ENCODE measurements at regions not wholly inside any gene's neighbourhood (a gene's known extent, or its start where the extent isn't known, plus 50 kb on each side); places are given as distances from the start of the nearest gene placed in this dataset.

GRCh38 chr2:219824996-219825395 is 197.6 kb downstream of the SLC4A3 start:
- H3K79me2 ChIP-seq: no peaks in the 10 kb centered on the region
- TF ChIP-seq EZH2 (IDR thresholded peaks at IDR 0.05; ENCODE audit: borderline replicate concordance) (no peak), CTCF (IDR thresholded peaks at IDR 0.05; ENCODE audit: poor library complexity) (no peak), EZH2phosphoT487 (IDR thresholded peaks at IDR 0.05; ENCODE audit: low read depth, severe bottlenecking, unreplicated experiment) (no peak)
- H3K27me3 ChIP-seq: no peaks in the 10 kb centered on the region
- no peak overlapping the region for H3K4me2 ChIP-seq
- no peak overlapping the region for H3K4me3 ChIP-seq
- H4K20me1 ChIP-seq (ENCODE audit: insufficient read depth, poor library complexity, severe bottlenecking): no peaks in the 10 kb centered on the region
- no peak overlapping the region for H3K27ac ChIP-seq
- no peaks in the 10 kb centered on the region for H3K36me3 ChIP-seq (replicated peaks; ENCODE audit: insufficient read depth, low read depth)
- H3K9me2 ChIP-seq (replicated peaks; ENCODE audit: insufficient read depth): no peaks in the 10 kb centered on the region
- H3K9me3 ChIP-seq (ENCODE audit: low read depth): no peaks in the 10 kb centered on the region
- no peaks in the 10 kb centered on the region for H3K4me1 ChIP-seq (ENCODE audit: insufficient read depth)
- WGBS (ENCODE audit: low lambda C conversion rate, missing lambda C conversion rate): 97% methylated on average over 3 of the region's 3 CpGs
- DNase-seq (ENCODE audit: low spot score): no peak
- no peak overlapping the region for H2AFZ ChIP-seq

GRCh38 chr2:219828127-219828526 is 200.7 kb downstream of the SLC4A3 start:
- H3K9me2 ChIP-seq (replicated peaks; ENCODE audit: insufficient read depth): no peaks in the 10 kb centered on the region
- H3K9me3 ChIP-seq (ENCODE audit: low read depth): no peaks in the 10 kb centered on the region
- no peak overlapping the region for H3K27ac ChIP-seq
- no peak overlapping the region for H3K4me3 ChIP-seq
- WGBS (ENCODE audit: low lambda C conversion rate, missing lambda C conversion rate): 65% methylated on average over 5 of the region's 5 CpGs
- DNase-seq (ENCODE audit: low spot score): no peak
- H3K79me2 ChIP-seq: no peaks in the 10 kb centered on the region
- H2AFZ ChIP-seq: no peak overlapping the region
- H3K4me1 ChIP-seq (ENCODE audit: insufficient read depth): no peaks in the 10 kb centered on the region
- no peaks in the 10 kb centered on the region for H3K36me3 ChIP-seq (replicated peaks; ENCODE audit: insufficient read depth, low read depth)
- H3K27me3 ChIP-seq: no peaks in the 10 kb centered on the region
- H4K20me1 ChIP-seq (ENCODE audit: insufficient read depth, poor library complexity, severe bottlenecking): no peaks in the 10 kb centered on the region
- no peak overlapping the region for H3K4me2 ChIP-seq
- no peak for TF ChIP-seq EZH2 (IDR thresholded peaks at IDR 0.05; ENCODE audit: borderline replicate concordance)
- TF ChIP-seq EZH2phosphoT487 (IDR thresholded peaks at IDR 0.05; ENCODE audit: low read depth, severe bottlenecking, unreplicated experiment): no peak
- no peak for TF ChIP-seq CTCF (IDR thresholded peaks at IDR 0.05; ENCODE audit: poor library complexity)

GRCh38 chr2:219829667-219830352 is 202.4 kb downstream of the SLC4A3 start:
- Histone ChIP-seq H3K9me2 (replicated peaks; ENCODE audit: insufficient read depth) (no peaks in the 10 kb centered on the region), H2AFZ (no peak overlapping the region), H3K9me3 (ENCODE audit: low read depth) (no peaks in the 10 kb centered on the region), H4K20me1 (ENCODE audit: insufficient read depth, poor library complexity, severe bottlenecking) (no peaks in the 10 kb centered on the region), H3K4me1 (ENCODE audit: insufficient read depth) (no peaks in the 10 kb centered on the region), H3K4me2 (no peak overlapping the region), H3K79me2 (no peaks in the 10 kb centered on the region), H3K27me3 (no peaks in the 10 kb centered on the region), H3K36me3 (replicated peaks; ENCODE audit: insufficient read depth, low read depth) (no peaks in the 10 kb centered on the region), H3K4me3 (no peak overlapping the region), H3K27ac (no peak overlapping the region)
- DNase-seq (ENCODE audit: low spot score): no peak
- 81% methylated on average over 20 of the region's 20 CpGs for WGBS (ENCODE audit: low lambda C conversion rate, missing lambda C conversion rate)
- TF ChIP-seq EZH2phosphoT487 (IDR thresholded peaks at IDR 0.05; ENCODE audit: low read depth, severe bottlenecking, unreplicated experiment) (no peak), CTCF (IDR thresholded peaks at IDR 0.05; ENCODE audit: poor library complexity) (no peak), EZH2 (IDR thresholded peaks at IDR 0.05; ENCODE audit: borderline replicate concordance) (no peak)

All from hepatocyte (in vitro differentiated cells).